ENCODE measurements at regions not wholly inside any gene's neighbourhood (a gene's known extent, or its start where the extent isn't known, plus 50 kb on each side); places are given as distances from the start of the nearest gene placed in this dataset.
"Not testable (repeated sequence)": the region's sequence is repeated elsewhere in the genome, so short reads cannot be mapped to it uniquely, and the experiment has no call there.

GRCh38 chr5:168120401-168121137 lies 170.9 kb upstream of the WWC1 start:
- no peak for DNase-seq (ENCODE audit: low read depth, low spot score)

DNA sequence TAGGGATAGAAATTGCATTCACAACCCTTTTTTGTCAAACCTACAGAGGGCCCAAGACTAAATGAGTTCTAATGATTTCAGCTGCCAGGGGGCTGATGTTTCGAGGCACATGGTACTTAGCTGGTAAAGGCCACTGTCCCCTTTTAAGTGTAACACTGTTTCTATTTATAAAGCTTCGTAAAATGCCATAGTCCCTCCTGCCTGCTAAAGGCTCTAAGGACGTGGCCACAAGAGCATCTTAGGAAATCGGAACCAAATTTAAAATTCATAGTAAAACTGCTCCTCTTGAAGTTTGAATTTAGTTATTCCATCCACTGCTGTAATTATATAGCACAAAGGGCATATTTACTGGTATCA lies 170.3 kb upstream of the WWC1 start:
- DNase-seq (ENCODE audit: low read depth, low spot score): no peak

- DNase-seq (ENCODE audit: low read depth, low spot score): no peak
These were observed 167.6 kb upstream of the WWC1 start for GRCh38 chr5:168123631-168124528.

DNA sequence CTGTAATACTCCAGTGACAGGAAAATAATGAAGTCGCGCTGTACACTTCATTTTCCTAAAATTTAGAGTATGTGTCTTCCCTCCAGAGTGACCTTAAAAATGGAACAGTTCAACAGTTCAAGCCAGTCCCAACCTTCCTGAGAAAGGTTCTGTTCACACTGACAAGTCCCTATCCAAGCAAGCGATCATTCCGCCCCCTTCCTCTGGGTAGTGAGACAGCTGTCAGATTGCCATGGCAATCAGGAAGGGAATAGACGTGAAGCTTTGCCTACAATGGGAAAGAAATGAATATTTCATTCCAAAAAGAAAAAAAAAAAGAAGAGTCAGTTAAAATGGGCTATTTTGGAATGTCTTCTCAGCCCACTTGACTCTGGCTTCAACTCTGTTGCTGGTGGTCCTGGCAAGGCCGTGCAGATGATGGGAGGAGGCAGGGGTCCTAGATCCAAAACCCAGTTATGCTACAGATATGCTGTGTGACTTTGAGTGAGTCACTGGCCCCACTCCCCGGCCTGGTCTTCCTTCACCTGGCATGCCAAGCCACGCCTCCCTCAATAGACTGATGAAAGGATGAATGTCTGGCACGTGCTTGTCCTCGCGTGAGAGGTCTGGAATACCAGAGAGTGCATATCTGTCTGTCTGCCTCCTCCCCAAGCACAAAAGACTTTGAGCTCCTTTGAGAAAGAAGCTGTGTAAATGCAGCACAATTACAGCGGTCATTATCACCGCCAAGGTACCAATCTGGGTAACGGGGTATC lies 165.8 kb upstream of the WWC1 start:
- DNase-seq (ENCODE audit: low read depth, low spot score): no peak

- DNase-seq (ENCODE audit: low read depth, low spot score): no peak
These were observed 164.8 kb upstream of the WWC1 start for GRCh38 chr5:168126606-168127005.

GRCh38 chr5:168128111-168128510 lies 163.3 kb upstream of the WWC1 start:
- no peak for DNase-seq (ENCODE audit: low read depth, low spot score)

DNA sequence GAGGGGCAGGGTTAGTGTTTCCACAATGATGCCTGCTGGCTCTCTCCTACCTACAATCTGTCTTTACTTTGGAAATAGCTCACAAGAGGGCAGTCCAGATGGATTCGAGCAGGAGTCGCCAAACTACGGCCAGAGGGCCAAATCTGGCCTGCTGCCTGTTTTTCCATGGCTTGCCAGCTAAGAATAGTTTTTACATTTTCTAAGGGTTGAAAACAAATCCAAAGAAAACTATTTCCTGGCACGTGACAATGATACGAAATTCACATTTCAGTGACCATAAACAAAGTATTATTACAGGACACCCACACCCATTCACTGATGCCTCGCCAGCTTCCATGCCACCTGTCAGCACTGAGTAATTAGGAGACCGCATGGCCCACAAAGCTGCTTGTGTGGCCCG lies 162.9 kb upstream of the WWC1 start:
- DNase-seq (ENCODE audit: low read depth, low spot score): no peak

GRCh38 chr5:168131519-168131918 lies 159.9 kb upstream of the WWC1 start:
- DNase-seq (ENCODE audit: low read depth, low spot score): no peak

DNA sequence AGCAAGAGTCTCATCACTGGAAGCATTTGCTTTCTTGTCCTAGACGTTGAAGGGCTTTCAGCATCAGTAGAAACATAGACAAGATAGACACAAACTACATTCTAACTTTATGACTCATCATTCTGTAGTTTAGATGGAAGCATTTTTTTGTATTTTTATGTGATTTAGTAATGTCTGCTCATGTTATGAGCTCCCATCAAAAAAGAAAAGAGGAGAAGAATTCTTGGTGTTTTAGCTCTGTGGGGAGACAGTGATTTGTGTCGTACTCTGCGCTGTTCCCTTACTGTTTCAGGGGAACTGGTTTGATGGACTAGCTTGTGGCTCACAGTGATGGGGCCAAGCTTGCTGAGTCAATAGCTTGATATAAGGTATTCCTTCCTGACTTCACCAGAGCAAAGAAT lies 159.2 kb upstream of the WWC1 start:
- no peak for DNase-seq (ENCODE audit: low read depth, low spot score)

GRCh38 chr5:168135897-168136296 lies 155.5 kb upstream of the WWC1 start:
- DNase-seq (ENCODE audit: low read depth, low spot score): no peak

- no peak for DNase-seq (ENCODE audit: low read depth, low spot score)
These were observed 155.1 kb upstream of the WWC1 start for GRCh38 chr5:168136340-168136739.

- no peak for DNase-seq (ENCODE audit: low read depth, low spot score)
These were observed 154.2 kb upstream of the WWC1 start for GRCh38 chr5:168137265-168137664.

- DNase-seq (ENCODE audit: low read depth, low spot score): no peak
These were observed 151.2 kb upstream of the WWC1 start for GRCh38 chr5:168140241-168140640.

DNA sequence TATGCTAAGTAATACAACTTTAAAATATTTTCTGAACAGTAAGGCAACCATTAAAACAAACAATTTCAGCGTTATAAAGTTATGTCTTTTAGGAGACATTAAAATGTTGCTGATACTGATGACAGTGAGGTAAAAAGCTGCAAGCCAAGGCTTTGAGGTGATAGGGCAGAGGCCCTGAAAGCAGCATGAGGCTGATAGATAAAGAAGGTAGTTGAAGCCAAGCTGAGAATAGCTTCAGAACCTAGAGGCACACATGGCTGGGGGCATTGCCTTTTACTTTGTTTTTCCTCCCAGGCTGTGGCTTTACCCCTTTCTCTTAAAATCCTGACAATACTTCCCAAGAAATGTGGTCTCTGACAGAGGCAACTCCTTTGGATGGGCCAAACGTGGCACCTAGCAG lies 149.0 kb upstream of the WWC1 start:
- no peak for DNase-seq (ENCODE audit: low read depth, low spot score)

DNA sequence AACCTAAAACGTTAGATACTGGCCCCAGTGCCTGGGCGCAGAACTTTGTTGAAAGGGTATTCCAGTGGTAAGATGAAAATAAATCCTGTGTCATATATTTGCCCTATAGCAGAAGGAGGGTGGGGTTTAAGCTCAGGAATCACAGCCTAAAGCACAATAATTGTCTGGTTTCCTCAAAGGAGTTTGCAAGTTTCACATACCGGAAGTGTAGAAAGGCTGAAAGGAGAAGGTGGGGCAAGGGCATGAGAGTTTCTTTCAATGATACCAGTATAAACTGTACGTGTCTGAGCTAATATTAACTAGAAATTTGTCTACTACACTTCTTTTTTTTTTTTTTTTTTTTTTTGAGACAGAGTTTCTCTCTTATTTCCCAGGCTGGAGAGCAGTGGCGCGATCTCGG lies 147.9 kb upstream of the WWC1 start:
- not testable (repeated sequence) for DNase-seq (ENCODE audit: low read depth, low spot score)

- DNase-seq (ENCODE audit: low read depth, low spot score): no peak
These were observed 144.3 kb upstream of the WWC1 start for GRCh38 chr5:168147106-168147505.

DNA sequence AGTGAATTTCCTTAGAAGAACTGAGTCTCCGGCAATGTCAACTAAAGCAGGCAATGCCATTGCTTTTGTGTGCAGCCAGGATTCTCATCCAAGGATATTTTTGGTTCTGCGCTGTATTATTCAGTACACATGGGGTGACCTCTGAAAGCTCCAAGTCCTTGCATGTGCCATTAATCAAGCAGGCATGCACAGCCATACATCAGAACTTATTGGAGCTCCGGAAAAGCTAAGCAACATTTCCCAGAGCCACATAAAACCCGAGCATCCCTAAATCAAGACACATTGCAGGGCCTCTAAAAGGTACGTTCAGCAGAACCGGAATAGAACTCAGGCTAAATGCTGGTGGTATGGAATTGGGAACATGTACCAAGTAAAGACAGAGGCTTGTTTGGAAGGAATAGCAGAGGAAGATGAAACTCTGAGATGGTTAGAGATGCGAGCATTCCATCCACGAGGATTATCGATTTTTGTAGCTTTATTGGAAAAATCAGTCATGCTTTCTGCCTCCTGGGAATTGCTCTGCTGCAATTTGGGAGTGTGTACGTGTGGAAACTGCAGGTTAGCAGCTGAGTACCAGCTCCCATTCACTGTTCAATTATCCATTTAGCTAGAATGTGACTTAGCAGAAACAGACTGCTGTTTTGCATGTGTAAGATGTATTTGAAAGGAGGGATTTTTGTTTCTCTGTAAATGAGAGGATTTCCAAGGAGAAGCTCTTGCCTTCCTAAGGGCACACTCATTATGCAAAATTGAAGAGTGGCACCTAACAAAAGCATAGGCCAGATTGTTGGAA lies 143.7 kb upstream of the WWC1 start:
- DNase-seq (ENCODE audit: low read depth, low spot score): no peak

- no peak for DNase-seq (ENCODE audit: low read depth, low spot score)
These were observed 140.4 kb upstream of the WWC1 start for GRCh38 chr5:168151041-168151440.

GRCh38 chr5:168152660-168153059 lies 138.8 kb upstream of the WWC1 start:
- no peak for DNase-seq (ENCODE audit: low read depth, low spot score)

- no peak for DNase-seq (ENCODE audit: low read depth, low spot score)
These were observed 138.1 kb upstream of the WWC1 start for GRCh38 chr5:168153263-168153875.

- no peak for DNase-seq (ENCODE audit: low read depth, low spot score)
These were observed 137.6 kb upstream of the WWC1 start for GRCh38 chr5:168153876-168154270.

All from pulmonary artery endothelial cell (primary cell).